GM12875 (cell line): ENCODE measurements at regions not wholly inside any gene's neighbourhood (a gene's known extent, or its start where the extent isn't known, plus 50 kb on each side); places are given as distances from the start of the nearest gene placed in this dataset.
A peak's percentile ranks its signal among the peaks of the same experiment; 100 is the strongest.
"Not testable (repeated sequence)": the region's sequence is repeated elsewhere in the genome, so short reads cannot be mapped to it uniquely, and the experiment has no call there.

Source experiments
- H3K4me3 ChIP-seq: one replicate; pipeline ENCODE4 v1.5.1; 2011; ENCODE audit warnings: low read depth, low read length, control low read depth
- TF ChIP-seq, protein P1 (sequence below): IDR thresholded peaks from 2 replicates; pipeline ENCODE4 v1.5.1; 2011; ENCODE audit warnings: low read depth, mild to moderate bottlenecking, control low read depth, inconsistent platforms, low read length, moderate library complexity, borderline replicate concordance; ENCODE audit not compliant: insufficient read depth

DNA sequence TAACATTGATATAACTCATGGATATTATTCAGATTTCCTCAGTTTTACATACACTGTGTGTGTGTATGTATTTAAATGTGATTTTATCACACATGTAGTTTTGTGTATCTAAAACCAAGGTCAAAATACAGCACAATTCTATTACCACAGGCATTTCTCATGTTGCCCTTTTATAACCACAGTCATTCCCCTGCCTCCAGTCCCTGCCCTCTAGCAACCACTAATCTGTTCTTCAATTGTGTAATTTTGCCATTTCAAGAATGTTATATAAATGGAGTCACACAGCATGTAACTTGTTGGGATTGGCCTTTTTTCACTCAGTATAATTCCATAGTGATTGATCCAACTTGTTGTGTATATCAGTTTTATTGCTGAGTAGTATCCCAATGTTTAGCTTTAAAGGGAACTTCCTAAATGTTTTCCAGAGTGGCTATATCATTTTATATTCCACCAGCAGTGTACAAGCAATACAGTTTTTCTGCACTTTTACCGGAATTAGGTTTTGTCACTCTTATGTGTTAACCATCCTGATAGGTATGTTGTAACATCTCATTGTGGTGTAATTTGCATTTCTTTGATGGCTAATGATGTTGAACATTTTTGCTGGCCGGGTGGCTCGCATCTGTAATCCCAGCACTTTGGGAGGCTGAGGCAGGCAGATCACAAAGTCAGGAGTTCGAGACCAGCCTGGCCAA, 338.2 kb downstream of the SOX4 start:
- H3K4me3 ChIP-seq, result no peak overlapping the region
- TF ChIP-seq, protein P1, sequence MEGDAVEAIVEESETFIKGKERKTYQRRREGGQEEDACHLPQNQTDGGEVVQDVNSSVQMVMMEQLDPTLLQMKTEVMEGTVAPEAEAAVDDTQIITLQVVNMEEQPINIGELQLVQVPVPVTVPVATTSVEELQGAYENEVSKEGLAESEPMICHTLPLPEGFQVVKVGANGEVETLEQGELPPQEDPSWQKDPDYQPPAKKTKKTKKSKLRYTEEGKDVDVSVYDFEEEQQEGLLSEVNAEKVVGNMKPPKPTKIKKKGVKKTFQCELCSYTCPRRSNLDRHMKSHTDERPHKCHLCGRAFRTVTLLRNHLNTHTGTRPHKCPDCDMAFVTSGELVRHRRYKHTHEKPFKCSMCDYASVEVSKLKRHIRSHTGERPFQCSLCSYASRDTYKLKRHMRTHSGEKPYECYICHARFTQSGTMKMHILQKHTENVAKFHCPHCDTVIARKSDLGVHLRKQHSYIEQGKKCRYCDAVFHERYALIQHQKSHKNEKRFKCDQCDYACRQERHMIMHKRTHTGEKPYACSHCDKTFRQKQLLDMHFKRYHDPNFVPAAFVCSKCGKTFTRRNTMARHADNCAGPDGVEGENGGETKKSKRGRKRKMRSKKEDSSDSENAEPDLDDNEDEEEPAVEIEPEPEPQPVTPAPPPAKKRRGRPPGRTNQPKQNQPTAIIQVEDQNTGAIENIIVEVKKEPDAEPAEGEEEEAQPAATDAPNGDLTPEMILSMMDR, result no peak

DNA sequence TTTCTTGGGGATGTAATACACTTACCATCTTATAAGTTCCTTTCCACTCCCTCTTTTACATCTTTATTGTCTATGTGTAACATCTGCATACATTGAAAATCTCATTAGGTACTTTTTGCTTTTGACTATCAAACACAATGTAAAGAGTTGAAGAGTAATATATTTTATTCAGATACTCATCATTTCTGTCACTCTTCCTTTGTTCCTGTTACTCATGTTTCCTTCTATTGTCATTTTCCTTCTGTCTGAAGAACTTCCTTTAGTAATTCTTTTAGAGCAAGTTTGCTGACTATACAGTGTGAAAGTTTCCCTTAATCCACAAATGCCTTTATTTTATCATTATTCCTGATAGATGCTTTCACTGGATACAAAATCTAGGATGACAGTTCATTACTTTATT, 339.8 kb downstream of the SOX4 start:
- TF ChIP-seq, protein P1, result no peak
- no peak overlapping the region for H3K4me3 ChIP-seq

DNA sequence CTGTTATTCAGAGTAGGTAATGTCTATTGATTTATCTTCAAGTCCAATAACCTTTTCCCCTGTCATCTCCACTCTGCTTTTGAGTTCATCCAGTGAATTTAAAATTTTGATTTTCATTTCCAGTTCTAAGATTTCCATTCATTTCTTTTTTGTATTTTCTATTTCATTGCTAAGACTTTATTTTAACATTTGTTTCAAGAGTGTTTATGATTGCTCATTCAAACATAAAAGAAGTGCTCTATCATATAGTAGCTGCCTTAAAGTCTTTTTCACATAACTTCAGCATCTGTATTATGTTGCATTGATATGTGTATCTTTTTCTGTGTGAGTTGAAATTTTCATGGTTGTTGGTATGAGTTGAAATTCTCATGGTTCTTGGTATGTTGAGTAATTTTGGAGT, 341.6 kb downstream of the SOX4 start:
- TF ChIP-seq, protein P1, result no peak

DNA sequence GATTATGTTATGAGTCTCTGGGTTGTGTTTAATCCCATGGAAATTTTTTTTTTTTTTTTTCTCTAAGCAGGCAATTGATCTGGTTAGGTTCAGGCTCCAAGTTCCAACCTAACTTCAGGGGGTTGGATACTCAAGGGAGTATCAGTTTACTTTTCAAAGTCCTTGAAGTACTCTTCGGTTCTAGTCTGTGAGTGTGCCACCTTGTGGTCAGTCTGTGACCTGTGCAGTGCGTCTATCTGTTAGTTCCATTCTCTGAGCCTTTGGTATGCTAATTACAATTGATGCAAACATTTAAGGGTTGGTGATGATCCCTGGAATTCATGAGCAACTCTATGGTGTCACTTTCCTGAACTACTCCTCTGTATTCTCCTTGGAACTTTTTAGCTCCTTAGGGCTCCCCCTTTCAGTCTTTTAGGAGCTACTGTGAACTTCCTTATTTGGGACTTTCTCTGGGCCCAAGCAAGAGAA, 342.0 kb downstream of the SOX4 start:
- TF ChIP-seq, protein P1, result peak; percentile 53; the same call in 1 of the 2 replicates
- no peak overlapping the region for H3K4me3 ChIP-seq

More for the DNA sequence above, 341.6 kb downstream of the SOX4 start:
- no peak overlapping the region for H3K4me3 ChIP-seq

DNA sequence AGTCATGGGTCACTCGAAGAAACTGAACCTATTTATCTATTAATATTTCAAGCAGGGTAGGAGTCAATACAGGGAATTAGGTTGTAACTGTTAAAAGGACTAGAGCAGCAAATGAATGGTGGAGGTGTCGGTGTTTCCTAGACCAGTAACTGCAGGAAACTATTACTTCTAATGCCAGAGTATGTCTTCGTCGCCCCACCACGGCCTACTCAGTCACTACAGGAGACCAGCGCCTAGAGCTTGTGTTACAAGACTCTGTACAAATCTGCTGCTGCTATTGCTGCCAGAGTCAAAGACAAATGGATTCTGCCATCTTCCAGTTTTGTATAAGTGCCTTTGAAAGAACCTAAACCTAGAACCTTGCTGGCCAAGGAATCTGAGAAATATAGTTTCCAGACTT, 343.9 kb downstream of the SOX4 start:
- TF ChIP-seq, protein P1, result no peak

DNA sequence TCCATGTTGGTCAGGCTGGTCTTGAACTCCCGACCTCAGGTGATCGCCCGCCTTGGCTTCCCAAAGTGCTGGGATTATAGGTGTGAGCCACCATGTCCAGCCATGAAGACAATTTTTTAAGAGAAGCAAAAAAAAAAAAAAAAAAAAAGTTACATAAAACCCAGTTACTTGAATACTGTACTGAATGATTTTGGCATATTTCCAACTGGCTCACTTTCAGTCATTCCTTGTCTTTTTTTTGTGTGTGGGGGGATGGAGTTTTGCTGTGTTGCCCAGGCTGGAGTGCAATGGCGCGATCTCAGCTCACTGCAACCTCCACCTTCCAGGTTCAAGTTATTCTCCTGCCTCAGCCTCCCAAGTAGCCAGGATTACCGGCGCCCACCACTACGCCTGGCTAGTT, 345.5 kb downstream of the SOX4 start:
- not testable (repeated sequence) for H3K4me3 ChIP-seq

More for the DNA sequence above, 343.9 kb downstream of the SOX4 start:
- no peak overlapping the region for H3K4me3 ChIP-seq

DNA sequence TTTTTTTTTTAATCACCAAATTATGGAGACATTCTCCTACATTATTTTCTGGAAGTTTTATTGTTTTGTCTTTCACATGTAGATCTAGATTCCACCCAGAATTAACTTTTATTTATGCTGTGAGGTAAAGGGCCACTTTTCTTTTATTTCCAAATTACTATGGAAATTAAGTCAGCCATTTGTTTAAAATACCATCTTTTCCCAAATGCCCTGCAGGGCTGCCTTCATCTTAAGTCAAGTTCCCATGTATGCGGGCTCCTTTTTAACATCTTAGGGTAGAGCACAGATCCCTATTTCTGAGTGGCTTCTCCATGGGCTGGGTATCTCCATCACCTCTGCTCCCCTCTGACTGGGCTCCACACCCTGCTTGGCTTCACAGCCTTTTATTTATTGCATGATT, 348.4 kb downstream of the SOX4 start:
- no peak overlapping the region for H3K4me3 ChIP-seq
- TF ChIP-seq, protein P1, result no peak
